KMS-11 (cell line): ENCODE measurements at regions not wholly inside any gene's neighbourhood (a gene's known extent, or its start where the extent isn't known, plus 50 kb on each side); places are given as distances from the start of the nearest gene placed in this dataset.

ENCODE experiments used
- H2AFZ ChIP-seq: fragments of 200-600 bp; sonication (generic); 2 replicates; pipeline ENCODE4 v1.6.1; 2016; ENCODE audit warnings: antibody characterized with exemption, mixed run types, low read depth
- H3K27ac ChIP-seq: fragments of 200-600 bp; sonication (generic); 2 replicates; pipeline ENCODE4 v1.6.1; 2016; ENCODE audit warnings: mild to moderate bottlenecking, mixed run types
- H3K27me3 ChIP-seq: fragments of 200-600 bp; sonication (generic); 2 replicates; pipeline ENCODE4 v1.6.1; 2017; ENCODE audit warnings: mild to moderate bottlenecking, low read depth, mixed run types, moderate library complexity; ENCODE audit not compliant: insufficient read depth
- H3K36me3 ChIP-seq: fragments of 200-600 bp; sonication (generic); 2 replicates; pipeline ENCODE4 v1.6.1; 2017; ENCODE audit warnings: mild to moderate bottlenecking, mixed run types; ENCODE audit not compliant: insufficient read depth
- H3K4me1 ChIP-seq: fragments of 200-600 bp; sonication (generic); 2 replicates; pipeline ENCODE4 v1.6.1; 2016; ENCODE audit warnings: mild to moderate bottlenecking, low read depth, mixed run types; ENCODE audit not compliant: poor library complexity, severe bottlenecking
- H3K4me2 ChIP-seq: fragments of 200-600 bp; sonication (generic); 2 replicates; pipeline ENCODE4 v1.7.0; 2016; ENCODE audit warnings: mild to moderate bottlenecking, mixed run types
- H3K4me3 ChIP-seq: fragments of 200-600 bp; sonication (generic); IDR thresholded peaks from 2 replicates; pipeline ENCODE4 v1.6.1; 2017; ENCODE audit warnings: low read depth, low read length, mixed read lengths; ENCODE audit not compliant: insufficient read depth
- H3K79me2 ChIP-seq: fragments of 200-600 bp; sonication (generic); 2 replicates; pipeline ENCODE4 v1.6.1; 2016; ENCODE audit warnings: low read depth, mixed run types; ENCODE audit not compliant: insufficient read depth
- H3K9ac ChIP-seq: fragments of 200-600 bp; sonication (generic); 2 replicates; pipeline ENCODE4 v1.6.1; 2016; ENCODE audit warnings: mild to moderate bottlenecking, mixed run types
- H4K20me1 ChIP-seq: fragments of 200-600 bp; sonication (generic); 2 replicates; pipeline ENCODE4 v1.6.1; 2016; ENCODE audit warnings: mild to moderate bottlenecking, mixed run types; ENCODE audit not compliant: insufficient read depth
- TF ChIP-seq, protein P1 (sequence below): fragments of 200-600 bp; sonication (generic); conservative IDR thresholded peaks from 2 replicates; pipeline ENCODE4 v1.6.1; 2017; ENCODE audit warnings: low read depth, mild to moderate bottlenecking, antibody characterized with exemption, low read length, moderate library complexity, mixed read lengths

DNA sequence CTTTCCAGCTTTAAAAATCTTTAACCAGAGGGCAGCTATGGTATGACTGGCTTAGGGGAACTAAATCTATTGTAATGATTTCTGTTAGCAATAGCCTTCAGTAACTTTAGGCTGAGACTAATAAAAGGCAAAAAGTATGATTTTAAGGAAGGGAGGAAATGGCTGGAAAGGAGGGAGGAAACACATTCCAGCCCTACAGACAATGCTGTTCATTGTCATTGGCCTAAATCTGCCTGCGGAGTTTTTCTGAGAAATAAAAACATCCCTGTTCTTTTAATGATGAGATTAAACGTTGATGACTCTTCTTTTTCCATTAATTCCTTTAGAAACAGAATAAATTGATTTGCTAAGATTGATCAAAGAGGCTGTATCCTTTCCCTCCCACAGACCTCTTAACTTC, 99.6 kb upstream of the GRAMD1B start:
- Histone ChIP-seq H3K79me2 (no peaks in the 10 kb centered on the region), H3K9ac (no peak overlapping the region), H4K20me1 (no peaks in the 10 kb centered on the region), H3K27ac (no peak overlapping the region), H3K4me3 (no peak overlapping the region), H3K36me3 (no peaks in the 10 kb centered on the region), H3K4me2 (no peak overlapping the region), H3K27me3 (no peaks in the 10 kb centered on the region), H2AFZ (no peak overlapping the region), H3K4me1 (no peaks in the 10 kb centered on the region)
- TF ChIP-seq, protein P1, sequence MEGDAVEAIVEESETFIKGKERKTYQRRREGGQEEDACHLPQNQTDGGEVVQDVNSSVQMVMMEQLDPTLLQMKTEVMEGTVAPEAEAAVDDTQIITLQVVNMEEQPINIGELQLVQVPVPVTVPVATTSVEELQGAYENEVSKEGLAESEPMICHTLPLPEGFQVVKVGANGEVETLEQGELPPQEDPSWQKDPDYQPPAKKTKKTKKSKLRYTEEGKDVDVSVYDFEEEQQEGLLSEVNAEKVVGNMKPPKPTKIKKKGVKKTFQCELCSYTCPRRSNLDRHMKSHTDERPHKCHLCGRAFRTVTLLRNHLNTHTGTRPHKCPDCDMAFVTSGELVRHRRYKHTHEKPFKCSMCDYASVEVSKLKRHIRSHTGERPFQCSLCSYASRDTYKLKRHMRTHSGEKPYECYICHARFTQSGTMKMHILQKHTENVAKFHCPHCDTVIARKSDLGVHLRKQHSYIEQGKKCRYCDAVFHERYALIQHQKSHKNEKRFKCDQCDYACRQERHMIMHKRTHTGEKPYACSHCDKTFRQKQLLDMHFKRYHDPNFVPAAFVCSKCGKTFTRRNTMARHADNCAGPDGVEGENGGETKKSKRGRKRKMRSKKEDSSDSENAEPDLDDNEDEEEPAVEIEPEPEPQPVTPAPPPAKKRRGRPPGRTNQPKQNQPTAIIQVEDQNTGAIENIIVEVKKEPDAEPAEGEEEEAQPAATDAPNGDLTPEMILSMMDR: no peak

DNA sequence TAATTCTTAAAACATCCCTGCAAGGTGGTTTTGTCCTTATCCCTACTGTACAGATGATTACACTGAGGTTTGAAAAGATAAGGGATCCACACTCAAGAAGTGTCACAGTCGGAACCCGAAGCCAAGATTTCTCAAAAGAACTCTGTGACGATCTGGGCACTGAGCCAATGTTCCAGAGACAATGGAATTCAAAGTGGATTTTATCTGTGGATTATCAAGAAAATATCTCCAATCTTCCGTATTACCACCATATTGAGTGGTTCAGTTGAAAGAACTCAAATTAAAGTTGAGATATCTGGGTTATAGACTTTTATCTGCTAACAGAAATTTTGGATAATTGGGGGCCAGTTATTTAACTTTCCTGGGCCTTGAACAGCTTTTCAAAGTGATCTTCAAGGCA, 100.0 kb upstream of the GRAMD1B start:
- H2AFZ ChIP-seq: no peak overlapping the region
- H3K27me3 ChIP-seq: no peaks in the 10 kb centered on the region
- TF ChIP-seq, protein P1: no peak
- no peaks in the 10 kb centered on the region for H3K36me3 ChIP-seq
- H3K27ac ChIP-seq: no peak overlapping the region
- no peaks in the 10 kb centered on the region for H3K79me2 ChIP-seq
- no peak overlapping the region for H3K4me2 ChIP-seq
- H4K20me1 ChIP-seq: no peaks in the 10 kb centered on the region
- H3K9ac ChIP-seq: no peak overlapping the region
- no peaks in the 10 kb centered on the region for H3K4me1 ChIP-seq
- H3K4me3 ChIP-seq: no peak overlapping the region

DNA sequence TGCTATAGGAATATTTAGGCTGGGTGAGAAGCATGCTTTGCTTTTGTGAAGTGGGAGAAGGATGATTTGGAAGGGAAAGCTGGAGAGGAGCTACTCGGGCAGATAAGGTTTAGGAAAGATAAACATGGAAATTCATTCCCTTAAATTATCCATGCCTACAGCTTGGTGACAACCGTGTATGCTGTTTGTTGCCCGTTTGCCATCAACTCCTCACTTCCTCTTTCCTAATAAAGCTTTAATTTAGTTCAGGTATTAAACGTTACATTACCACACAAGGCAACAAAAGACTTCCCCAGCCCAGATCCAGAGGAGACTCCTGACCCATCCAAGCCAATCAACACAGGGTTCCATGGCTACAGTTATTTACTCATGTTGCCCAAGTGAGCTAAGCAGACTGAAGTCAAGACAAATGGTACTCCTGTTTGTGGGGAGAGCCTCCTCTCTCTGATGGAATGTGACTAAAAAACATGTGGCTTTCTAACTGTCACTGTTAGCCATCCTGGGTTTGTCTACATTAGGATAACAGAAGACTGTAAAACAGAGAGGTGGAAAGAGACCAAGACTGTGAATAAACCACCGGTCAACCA, 101.7 kb upstream of the GRAMD1B start:
- no peaks in the 10 kb centered on the region for H3K36me3 ChIP-seq
- no peak overlapping the region for H3K4me3 ChIP-seq
- no peaks in the 10 kb centered on the region for H3K79me2 ChIP-seq
- H3K9ac ChIP-seq: no peak overlapping the region
- no peaks in the 10 kb centered on the region for H4K20me1 ChIP-seq
- H3K4me1 ChIP-seq: no peaks in the 10 kb centered on the region
- no peaks in the 10 kb centered on the region for H3K27me3 ChIP-seq
- no peak overlapping the region for H3K27ac ChIP-seq
- H3K4me2 ChIP-seq: no peak overlapping the region
- TF ChIP-seq, protein P1: no peak
- no peak overlapping the region for H2AFZ ChIP-seq

DNA sequence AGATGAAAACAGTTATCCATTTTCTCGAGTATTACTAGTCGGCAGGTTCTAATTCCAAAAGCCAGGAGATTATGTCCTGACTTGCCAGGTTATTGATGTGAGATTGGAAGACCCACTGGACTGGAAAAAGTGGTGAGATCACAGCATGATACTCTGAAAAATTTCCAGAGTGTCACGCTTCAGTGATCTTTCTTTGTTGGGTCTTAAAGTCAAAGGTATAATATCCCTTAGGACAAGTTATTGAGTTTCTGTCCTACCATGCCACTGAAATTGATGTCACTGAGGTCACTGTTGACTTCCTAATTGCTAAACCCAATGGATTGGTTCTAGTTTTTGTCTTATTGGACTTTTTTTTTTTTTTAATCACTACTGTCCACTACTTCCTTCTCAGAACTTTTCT, 104.5 kb upstream of the GRAMD1B start:
- no peak overlapping the region for H3K4me2 ChIP-seq
- no peaks in the 10 kb centered on the region for H3K79me2 ChIP-seq
- no peak overlapping the region for H3K27ac ChIP-seq
- H3K4me1 ChIP-seq: no peaks in the 10 kb centered on the region
- no peak overlapping the region for H3K9ac ChIP-seq
- H4K20me1 ChIP-seq: no peaks in the 10 kb centered on the region
- no peak overlapping the region for H3K4me3 ChIP-seq
- no peaks in the 10 kb centered on the region for H3K36me3 ChIP-seq
- no peaks in the 10 kb centered on the region for H3K27me3 ChIP-seq
- H2AFZ ChIP-seq: no peak overlapping the region
- TF ChIP-seq, protein P1: no peak
